GM23338 (cell line): ENCODE measurements at regions not wholly inside any gene's neighbourhood (a gene's known extent, or its start where the extent isn't known, plus 50 kb on each side); places are given as distances from the start of the nearest gene placed in this dataset.

Experiments
- ATAC-seq: fragments of 200-7000 bp; cut with Tn5 transposase; 3 replicates; pipeline ENCODE4 v1.9.1; 2020
- DNase-seq: peaks from one replicate; pipeline ENCODE4 v3.0.0-alpha.2; 2015; ENCODE audit warnings: low spot score
- H2AFZ ChIP-seq: fragments of 200-600 bp; sonication (generic); 2 replicates; pipeline ENCODE4 v1.8.0; 2016; ENCODE audit warnings: antibody characterized with exemption, mild to moderate bottlenecking, moderate library complexity
- H3F3A ChIP-seq: fragments of 200-600 bp; sonication (generic); replicated peaks from 2 replicates; pipeline ENCODE4 v1.8.0; 2017; ENCODE audit warnings: antibody characterized with exemption, mixed run types, low read depth
- H3K27ac ChIP-seq: fragments of 200-600 bp; sonication (generic); 2 replicates; pipeline ENCODE4 v1.6.1; 2016; ENCODE audit warnings: low read depth
- H3K27me3 ChIP-seq: fragments of 200-600 bp; sonication (generic); 2 replicates; pipeline ENCODE4 v1.8.0; 2016; ENCODE audit warnings: mild to moderate bottlenecking, mixed run types, moderate library complexity; ENCODE audit not compliant: insufficient read depth
- H3K36me3 ChIP-seq: fragments of 200-600 bp; sonication (generic); 2 replicates; pipeline ENCODE4 v1.8.0; 2016; ENCODE audit warnings: mild to moderate bottlenecking; ENCODE audit not compliant: insufficient read depth
- H3K4me1 ChIP-seq: fragments of 200-600 bp; sonication (generic); 2 replicates; pipeline ENCODE4 v1.8.0; 2016; ENCODE audit warnings: mild to moderate bottlenecking, moderate library complexity; ENCODE audit not compliant: insufficient read depth
- H3K4me2 ChIP-seq: fragments of 200-600 bp; sonication (generic); 2 replicates; pipeline ENCODE4 v1.7.1; 2017; ENCODE audit warnings: mixed run types
- H3K4me3 ChIP-seq: fragments of 200-600 bp; sonication (generic); 2 replicates; pipeline ENCODE4 v1.6.1; 2016; ENCODE audit warnings: mixed run types
- H3K79me2 ChIP-seq: fragments of 200-600 bp; sonication (generic); replicated peaks from 2 replicates; pipeline ENCODE4 v1.8.0; 2017; ENCODE audit warnings: mild to moderate bottlenecking; ENCODE audit not compliant: insufficient read depth
- H3K9me2 ChIP-seq: fragments of 200-600 bp; sonication (generic); 2 replicates; pipeline ENCODE4 v1.8.0; 2017; ENCODE audit not compliant: insufficient read depth
- H4K20me1 ChIP-seq: fragments of 200-600 bp; sonication (generic); replicated peaks from 2 replicates; pipeline ENCODE4 v1.8.0; 2017; ENCODE audit warnings: mild to moderate bottlenecking; ENCODE audit not compliant: insufficient read depth
- H3K27ac Mint-ChIP-seq: 2 replicates; pipeline ENCODE4 v1.8.0; 2020; ENCODE audit warnings: inconsistent platforms, mild to moderate bottlenecking, moderate library complexity, mixed read lengths
- H3K27me3 Mint-ChIP-seq: 3 replicates; pipeline ENCODE4 v1.8.0; 2022; ENCODE audit warnings: low read depth, mild to moderate bottlenecking, moderate library complexity, mixed read lengths, inconsistent platforms; ENCODE audit not compliant: insufficient read depth, poor library complexity
- H3K36me3 Mint-ChIP-seq: 3 replicates; pipeline ENCODE4 v1.8.0; 2021; ENCODE audit warnings: low read depth, mild to moderate bottlenecking, inconsistent platforms, moderate library complexity, mixed read lengths
- H3K4me1 Mint-ChIP-seq: 3 replicates; pipeline ENCODE4 v1.8.0; 2020; ENCODE audit warnings: mild to moderate bottlenecking, inconsistent platforms, mixed read lengths
- H3K4me3 Mint-ChIP-seq: 3 replicates; pipeline ENCODE4 v1.8.0; 2021; ENCODE audit warnings: moderate library complexity, mild to moderate bottlenecking, inconsistent platforms, mixed read lengths
- H3K9me3 Mint-ChIP-seq: 3 replicates; pipeline ENCODE4 v1.8.0; 2020; ENCODE audit warnings: moderate library complexity, mild to moderate bottlenecking, inconsistent platforms, mixed read lengths
- CREB1 ChIP-seq: fragments of 250-450 bp; sonication (Bioruptor Pico); IDR thresholded peaks from 2 replicates; pipeline ENCODE4 v1.5.0; 2020; ENCODE audit warnings: low read depth, mild to moderate bottlenecking, moderate library complexity
- EZH2 ChIP-seq: fragments of 200-600 bp; sonication (generic); IDR thresholded peaks from one replicate; pipeline ENCODE4 v1.8.0; 2017; ENCODE audit warnings: antibody characterized with exemption, mild to moderate bottlenecking, low read depth; ENCODE audit not compliant: unreplicated experiment
- EZH2phosphoT487 ChIP-seq: fragments of 200-600 bp; sonication (generic); IDR thresholded peaks from one replicate; pipeline ENCODE4 v1.8.1; 2018; ENCODE audit warnings: antibody characterized with exemption; ENCODE audit not compliant: unreplicated experiment
- JUNB ChIP-seq: IDR thresholded peaks from one replicate; pipeline ENCODE4 v1.6.1; 2016; ENCODE audit warnings: antibody characterized with exemption; ENCODE audit not compliant: unreplicated experiment
- NANOG ChIP-seq: IDR thresholded peaks from 2 replicates; pipeline ENCODE4 v1.6.1; 2016; ENCODE audit warnings: antibody characterized with exemption, borderline replicate concordance
- POLR2AphosphoS5 ChIP-seq: IDR thresholded peaks from 2 replicates; pipeline ENCODE4 v1.6.1; 2016; ENCODE audit warnings: antibody characterized with exemption, low read depth
- STAT1 ChIP-seq: IDR thresholded peaks from one replicate; pipeline ENCODE4 v1.6.1; 2016; ENCODE audit warnings: antibody characterized with exemption; ENCODE audit not compliant: unreplicated experiment
- ZNF114 ChIP-seq: fragments of 250-450 bp; sonication (Bioruptor Pico); IDR thresholded peaks from 2 replicates; pipeline ENCODE4 v1.5.0; 2020; ENCODE audit warnings: mild to moderate bottlenecking, moderate library complexity
- ZNF331 ChIP-seq: fragments of 250-450 bp; sonication (Bioruptor Pico); IDR thresholded peaks from 2 replicates; pipeline ENCODE4 v1.5.0; 2020; ENCODE audit warnings: low read depth, mild to moderate bottlenecking, moderate library complexity
- TF ChIP-seq, protein P1 (sequence below), 2 experiments: fragments of 200-600 bp in 1 of 2; sonication (generic) in 1 of 2; conservative IDR thresholded peaks; 2 replicates each; pipeline versions ENCODE4 v1.5.1 to v1.6.1; 2016 to 2017; ENCODE audit warnings: antibody characterized with exemption in 2 of 2, low read depth in 2 of 2, mild to moderate bottlenecking in 2 of 2, moderate library complexity in 1 of 2
- TF ChIP-seq, protein P2 (sequence below): fragments of 250-450 bp; sonication (Bioruptor Pico); IDR thresholded peaks from 2 replicates; pipeline ENCODE4 v1.5.0; 2020; ENCODE audit warnings: mild to moderate bottlenecking, moderate library complexity
- TF ChIP-seq, protein P3 (sequence below): IDR thresholded peaks from one replicate; pipeline ENCODE4 v1.6.1; 2018; ENCODE audit warnings: antibody characterized with exemption; ENCODE audit not compliant: unreplicated experiment
- TF ChIP-seq, protein P4 (sequence below): IDR thresholded peaks from 2 replicates; pipeline ENCODE4 v1.6.1; 2016; ENCODE audit warnings: antibody characterized with exemption

DNA sequence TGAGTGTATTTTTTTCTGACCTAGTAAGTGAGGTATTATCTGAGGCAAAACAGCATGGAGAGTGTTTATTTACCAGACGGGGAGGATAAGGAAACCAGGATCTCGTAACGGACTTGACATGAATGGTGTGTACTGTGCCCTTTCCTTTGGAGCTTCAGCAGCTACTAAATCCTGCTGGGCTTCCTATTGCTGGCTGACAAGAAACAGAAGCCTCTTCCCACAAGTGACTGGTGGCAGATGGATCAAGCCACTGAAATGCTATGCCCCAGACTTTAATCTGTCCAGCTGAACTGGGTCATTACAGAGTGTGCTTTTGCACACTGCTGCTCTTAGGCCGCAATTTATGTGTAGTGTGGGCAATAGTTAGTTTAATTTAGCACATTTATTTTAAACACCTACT lies 162.7 kb upstream of the MRPS30 start:
- peaks cover 3% of the 10 kb centered on the region; the same call in 1 of the 3 replicates for H3K9me3 Mint-ChIP-seq
- TF ChIP-seq, protein P1, sequence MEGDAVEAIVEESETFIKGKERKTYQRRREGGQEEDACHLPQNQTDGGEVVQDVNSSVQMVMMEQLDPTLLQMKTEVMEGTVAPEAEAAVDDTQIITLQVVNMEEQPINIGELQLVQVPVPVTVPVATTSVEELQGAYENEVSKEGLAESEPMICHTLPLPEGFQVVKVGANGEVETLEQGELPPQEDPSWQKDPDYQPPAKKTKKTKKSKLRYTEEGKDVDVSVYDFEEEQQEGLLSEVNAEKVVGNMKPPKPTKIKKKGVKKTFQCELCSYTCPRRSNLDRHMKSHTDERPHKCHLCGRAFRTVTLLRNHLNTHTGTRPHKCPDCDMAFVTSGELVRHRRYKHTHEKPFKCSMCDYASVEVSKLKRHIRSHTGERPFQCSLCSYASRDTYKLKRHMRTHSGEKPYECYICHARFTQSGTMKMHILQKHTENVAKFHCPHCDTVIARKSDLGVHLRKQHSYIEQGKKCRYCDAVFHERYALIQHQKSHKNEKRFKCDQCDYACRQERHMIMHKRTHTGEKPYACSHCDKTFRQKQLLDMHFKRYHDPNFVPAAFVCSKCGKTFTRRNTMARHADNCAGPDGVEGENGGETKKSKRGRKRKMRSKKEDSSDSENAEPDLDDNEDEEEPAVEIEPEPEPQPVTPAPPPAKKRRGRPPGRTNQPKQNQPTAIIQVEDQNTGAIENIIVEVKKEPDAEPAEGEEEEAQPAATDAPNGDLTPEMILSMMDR (conservative IDR thresholded peaks at IDR 0.05; ENCODE audit: low read depth in 2 of 2): no peak
- TF ChIP-seq, protein P2, sequence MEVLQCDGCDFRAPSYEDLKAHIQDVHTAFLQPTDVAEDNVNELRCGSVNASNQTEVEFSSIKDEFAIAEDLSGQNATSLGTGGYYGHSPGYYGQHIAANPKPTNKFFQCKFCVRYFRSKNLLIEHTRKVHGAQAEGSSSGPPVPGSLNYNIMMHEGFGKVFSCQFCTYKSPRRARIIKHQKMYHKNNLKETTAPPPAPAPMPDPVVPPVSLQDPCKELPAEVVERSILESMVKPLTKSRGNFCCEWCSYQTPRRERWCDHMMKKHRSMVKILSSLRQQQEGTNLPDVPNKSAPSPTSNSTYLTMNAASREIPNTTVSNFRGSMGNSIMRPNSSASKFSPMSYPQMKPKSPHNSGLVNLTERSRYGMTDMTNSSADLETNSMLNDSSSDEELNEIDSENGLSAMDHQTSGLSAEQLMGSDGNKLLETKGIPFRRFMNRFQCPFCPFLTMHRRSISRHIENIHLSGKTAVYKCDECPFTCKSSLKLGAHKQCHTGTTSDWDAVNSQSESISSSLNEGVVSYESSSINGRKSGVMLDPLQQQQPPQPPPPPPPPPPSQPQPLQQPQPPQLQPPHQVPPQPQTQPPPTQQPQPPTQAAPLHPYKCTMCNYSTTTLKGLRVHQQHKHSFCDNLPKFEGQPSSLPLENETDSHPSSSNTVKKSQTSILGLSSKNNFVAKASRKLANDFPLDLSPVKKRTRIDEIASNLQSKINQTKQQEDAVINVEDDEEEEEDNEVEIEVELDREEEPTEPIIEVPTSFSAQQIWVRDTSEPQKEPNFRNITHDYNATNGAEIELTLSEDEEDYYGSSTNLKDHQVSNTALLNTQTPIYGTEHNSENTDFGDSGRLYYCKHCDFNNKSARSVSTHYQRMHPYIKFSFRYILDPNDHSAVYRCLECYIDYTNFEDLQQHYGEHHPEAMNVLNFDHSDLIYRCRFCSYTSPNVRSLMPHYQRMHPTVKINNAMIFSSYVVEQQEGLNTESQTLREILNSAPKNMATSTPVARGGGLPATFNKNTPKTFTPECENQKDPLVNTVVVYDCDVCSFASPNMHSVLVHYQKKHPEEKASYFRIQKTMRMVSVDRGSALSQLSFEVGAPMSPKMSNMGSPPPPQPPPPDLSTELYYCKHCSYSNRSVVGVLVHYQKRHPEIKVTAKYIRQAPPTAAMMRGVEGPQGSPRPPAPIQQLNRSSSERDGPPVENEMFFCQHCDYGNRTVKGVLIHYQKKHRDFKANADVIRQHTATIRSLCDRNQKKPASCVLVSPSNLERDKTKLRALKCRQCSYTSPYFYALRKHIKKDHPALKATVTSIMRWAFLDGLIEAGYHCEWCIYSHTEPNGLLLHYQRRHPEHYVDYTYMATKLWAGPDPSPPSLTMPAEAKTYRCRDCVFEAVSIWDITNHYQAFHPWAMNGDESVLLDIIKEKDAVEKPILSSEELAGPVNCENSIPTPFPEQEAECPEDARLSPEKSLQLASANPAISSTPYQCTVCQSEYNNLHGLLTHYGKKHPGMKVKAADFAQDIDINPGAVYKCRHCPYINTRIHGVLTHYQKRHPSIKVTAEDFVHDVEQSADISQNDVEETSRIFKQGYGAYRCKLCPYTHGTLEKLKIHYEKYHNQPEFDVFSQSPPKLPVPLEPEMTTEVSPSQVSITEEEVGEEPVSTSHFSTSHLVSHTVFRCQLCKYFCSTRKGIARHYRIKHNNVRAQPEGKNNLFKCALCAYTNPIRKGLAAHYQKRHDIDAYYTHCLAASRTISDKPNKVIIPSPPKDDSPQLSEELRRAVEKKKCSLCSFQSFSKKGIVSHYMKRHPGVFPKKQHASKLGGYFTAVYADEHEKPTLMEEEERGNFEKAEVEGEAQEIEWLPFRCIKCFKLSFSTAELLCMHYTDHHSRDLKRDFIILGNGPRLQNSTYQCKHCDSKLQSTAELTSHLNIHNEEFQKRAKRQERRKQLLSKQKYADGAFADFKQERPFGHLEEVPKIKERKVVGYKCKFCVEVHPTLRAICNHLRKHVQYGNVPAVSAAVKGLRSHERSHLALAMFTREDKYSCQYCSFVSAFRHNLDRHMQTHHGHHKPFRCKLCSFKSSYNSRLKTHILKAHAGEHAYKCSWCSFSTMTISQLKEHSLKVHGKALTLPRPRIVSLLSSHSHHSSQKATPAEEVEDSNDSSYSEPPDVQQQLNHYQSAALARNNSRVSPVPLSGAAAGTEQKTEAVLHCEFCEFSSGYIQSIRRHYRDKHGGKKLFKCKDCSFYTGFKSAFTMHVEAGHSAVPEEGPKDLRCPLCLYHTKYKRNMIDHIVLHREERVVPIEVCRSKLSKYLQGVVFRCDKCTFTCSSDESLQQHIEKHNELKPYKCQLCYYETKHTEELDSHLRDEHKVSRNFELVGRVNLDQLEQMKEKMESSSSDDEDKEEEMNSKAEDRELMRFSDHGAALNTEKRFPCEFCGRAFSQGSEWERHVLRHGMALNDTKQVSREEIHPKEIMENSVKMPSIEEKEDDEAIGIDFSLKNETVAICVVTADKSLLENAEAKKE: no peak
- TF ChIP-seq EZH2phosphoT487: no peak
- TF ChIP-seq, protein P3, sequence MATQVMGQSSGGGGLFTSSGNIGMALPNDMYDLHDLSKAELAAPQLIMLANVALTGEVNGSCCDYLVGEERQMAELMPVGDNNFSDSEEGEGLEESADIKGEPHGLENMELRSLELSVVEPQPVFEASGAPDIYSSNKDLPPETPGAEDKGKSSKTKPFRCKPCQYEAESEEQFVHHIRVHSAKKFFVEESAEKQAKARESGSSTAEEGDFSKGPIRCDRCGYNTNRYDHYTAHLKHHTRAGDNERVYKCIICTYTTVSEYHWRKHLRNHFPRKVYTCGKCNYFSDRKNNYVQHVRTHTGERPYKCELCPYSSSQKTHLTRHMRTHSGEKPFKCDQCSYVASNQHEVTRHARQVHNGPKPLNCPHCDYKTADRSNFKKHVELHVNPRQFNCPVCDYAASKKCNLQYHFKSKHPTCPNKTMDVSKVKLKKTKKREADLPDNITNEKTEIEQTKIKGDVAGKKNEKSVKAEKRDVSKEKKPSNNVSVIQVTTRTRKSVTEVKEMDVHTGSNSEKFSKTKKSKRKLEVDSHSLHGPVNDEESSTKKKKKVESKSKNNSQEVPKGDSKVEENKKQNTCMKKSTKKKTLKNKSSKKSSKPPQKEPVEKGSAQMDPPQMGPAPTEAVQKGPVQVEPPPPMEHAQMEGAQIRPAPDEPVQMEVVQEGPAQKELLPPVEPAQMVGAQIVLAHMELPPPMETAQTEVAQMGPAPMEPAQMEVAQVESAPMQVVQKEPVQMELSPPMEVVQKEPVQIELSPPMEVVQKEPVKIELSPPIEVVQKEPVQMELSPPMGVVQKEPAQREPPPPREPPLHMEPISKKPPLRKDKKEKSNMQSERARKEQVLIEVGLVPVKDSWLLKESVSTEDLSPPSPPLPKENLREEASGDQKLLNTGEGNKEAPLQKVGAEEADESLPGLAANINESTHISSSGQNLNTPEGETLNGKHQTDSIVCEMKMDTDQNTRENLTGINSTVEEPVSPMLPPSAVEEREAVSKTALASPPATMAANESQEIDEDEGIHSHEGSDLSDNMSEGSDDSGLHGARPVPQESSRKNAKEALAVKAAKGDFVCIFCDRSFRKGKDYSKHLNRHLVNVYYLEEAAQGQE: no peak
- TF ChIP-seq NANOG: no peak
- TF ChIP-seq EZH2: no peak
- TF ChIP-seq ZNF331: no peak
- TF ChIP-seq CREB1 (CRISPR knock-in tag): no peak
- no peak for TF ChIP-seq JUNB
- TF ChIP-seq POLR2AphosphoS5: no peak
- TF ChIP-seq, protein P4, sequence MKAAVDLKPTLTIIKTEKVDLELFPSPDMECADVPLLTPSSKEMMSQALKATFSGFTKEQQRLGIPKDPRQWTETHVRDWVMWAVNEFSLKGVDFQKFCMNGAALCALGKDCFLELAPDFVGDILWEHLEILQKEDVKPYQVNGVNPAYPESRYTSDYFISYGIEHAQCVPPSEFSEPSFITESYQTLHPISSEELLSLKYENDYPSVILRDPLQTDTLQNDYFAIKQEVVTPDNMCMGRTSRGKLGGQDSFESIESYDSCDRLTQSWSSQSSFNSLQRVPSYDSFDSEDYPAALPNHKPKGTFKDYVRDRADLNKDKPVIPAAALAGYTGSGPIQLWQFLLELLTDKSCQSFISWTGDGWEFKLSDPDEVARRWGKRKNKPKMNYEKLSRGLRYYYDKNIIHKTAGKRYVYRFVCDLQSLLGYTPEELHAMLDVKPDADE: no peak
- no peak for TF ChIP-seq STAT1
- TF ChIP-seq ZNF114 (CRISPR knock-in tag): no peak
- no peak for ATAC-seq

More for the DNA sequence above, 162.7 kb upstream of the MRPS30 start:
- no peak overlapping the region for H3K4me3 Mint-ChIP-seq
- no peaks in the 10 kb centered on the region for H3F3A ChIP-seq
- no peaks in the 10 kb centered on the region for H3K27me3 Mint-ChIP-seq
- no peaks in the 10 kb centered on the region for H3K4me1 Mint-ChIP-seq
- H3K4me1 ChIP-seq: no peaks in the 10 kb centered on the region
- no peaks in the 10 kb centered on the region for H3K9me2 ChIP-seq
- no peaks in the 10 kb centered on the region for H3K36me3 ChIP-seq
- H3K4me3 ChIP-seq: no peak overlapping the region
- DNase-seq: no peak
- no peak overlapping the region for H3K27ac ChIP-seq
- H2AFZ ChIP-seq: no peak overlapping the region
- H3K36me3 Mint-ChIP-seq: no peaks in the 10 kb centered on the region
- H3K27ac Mint-ChIP-seq: no peak overlapping the region
- no peaks in the 10 kb centered on the region for H3K79me2 ChIP-seq
- no peaks in the 10 kb centered on the region for H3K27me3 ChIP-seq
- H4K20me1 ChIP-seq: no peaks in the 10 kb centered on the region
- H3K4me2 ChIP-seq: no peak overlapping the region
